ENCODE measurements at regions not wholly inside any gene's neighbourhood (a gene's known extent, or its start where the extent isn't known, plus 50 kb on each side); places are given as distances from the start of the nearest gene placed in this dataset.

GRCh38 chr13:70580825-70581224 lies 472.6 kb upstream of the KLHL1 start:
- DNase-seq (ENCODE audit: low read depth, low spot score) (no peak), FAIRE-seq (no peak)
- H3K9me3 ChIP-seq (ENCODE audit: control insufficient read depth, low read depth, low read length) = no peaks in the 10 kb centered on the region
- dilution Hi-C loops (cut with MboI; ENCODE audit: extremely low pct_ligation_motif_present, low sequenced_read_pairs) = no loop called here
- no peak overlapping the region for H3K9ac ChIP-seq (ENCODE audit: control insufficient read depth, extremely low read depth, insufficient read depth, low read length)
- no peaks in the 10 kb centered on the region for H3K79me2 ChIP-seq (ENCODE audit: control insufficient read depth, insufficient read depth, low read length)
- H3K4me1 ChIP-seq (ENCODE audit: control insufficient read depth, extremely low read depth, insufficient read depth, low read length) = no peaks in the 10 kb centered on the region
- H3K27me3 ChIP-seq (ENCODE audit: control insufficient read depth, extremely low read depth, insufficient read depth, low read length) = no peaks in the 10 kb centered on the region
- H3K4me2 ChIP-seq (ENCODE audit: control insufficient read depth, extremely low read depth, insufficient read depth, low read depth, low read length) = no peak overlapping the region
- no peak overlapping the region for H3K4me3 ChIP-seq (ENCODE audit: control insufficient read depth in 2 of 3, extremely low read depth in 1 of 3, insufficient read depth in 2 of 3, low read depth in 1 of 3, low read length in 3 of 3)
- no peaks in the 10 kb centered on the region for H3K9me1 ChIP-seq (ENCODE audit: control insufficient read depth, extremely low read depth, insufficient read depth, low read length)
- TF ChIP-seq CTCF (optimal IDR thresholded peaks at IDR 0.05 in 1 of 3, IDR thresholded peaks at IDR 0.05 in 1 of 3, conservative IDR thresholded peaks at IDR 0.05 in 1 of 3; ENCODE audit: extremely low read depth in 1 of 3, insufficient read depth in 2 of 3, low read length in 3 of 3) (no peak), EZH2 (IDR thresholded peaks at IDR 0.05; ENCODE audit: low read length) (no peak)
- no peaks in the 10 kb centered on the region for H4K20me1 ChIP-seq (ENCODE audit: control insufficient read depth, extremely low read depth, insufficient read depth, low read length)
- H3K27ac ChIP-seq (ENCODE audit: control insufficient read depth, insufficient read depth, low read length) = no peak overlapping the region
- H3K36me3 ChIP-seq (ENCODE audit: control insufficient read depth in 2 of 2, extremely low read depth in 1 of 2, insufficient read depth in 2 of 2, low read length in 2 of 2) = no peaks in the 10 kb centered on the region
- H2AFZ ChIP-seq (ENCODE audit: control insufficient read depth, low read length) = no peak overlapping the region

- Histone ChIP-seq H4K20me1 (ENCODE audit: control insufficient read depth, extremely low read depth, insufficient read depth, low read length) (no peaks in the 10 kb centered on the region), H3K27me3 (ENCODE audit: control insufficient read depth, extremely low read depth, insufficient read depth, low read length) (no peaks in the 10 kb centered on the region), H3K36me3 (ENCODE audit: control insufficient read depth in 2 of 2, extremely low read depth in 1 of 2, insufficient read depth in 2 of 2, low read length in 2 of 2) (no peaks in the 10 kb centered on the region), H3K4me2 (ENCODE audit: control insufficient read depth, extremely low read depth, insufficient read depth, low read depth, low read length) (no peak overlapping the region), H3K4me3 (ENCODE audit: control insufficient read depth in 2 of 3, extremely low read depth in 1 of 3, insufficient read depth in 2 of 3, low read depth in 1 of 3, low read length in 3 of 3) (no peak overlapping the region), H3K4me1 (ENCODE audit: control insufficient read depth, extremely low read depth, insufficient read depth, low read length) (no peaks in the 10 kb centered on the region), H3K9me1 (ENCODE audit: control insufficient read depth, extremely low read depth, insufficient read depth, low read length) (no peaks in the 10 kb centered on the region), H3K79me2 (ENCODE audit: control insufficient read depth, insufficient read depth, low read length) (no peaks in the 10 kb centered on the region), H2AFZ (ENCODE audit: control insufficient read depth, low read length) (no peak overlapping the region), H3K9ac (ENCODE audit: control insufficient read depth, extremely low read depth, insufficient read depth, low read length) (no peak overlapping the region), H3K9me3 (ENCODE audit: control insufficient read depth, low read depth, low read length) (no peaks in the 10 kb centered on the region), H3K27ac (ENCODE audit: control insufficient read depth, insufficient read depth, low read length) (no peak overlapping the region)
- FAIRE-seq (no peak), DNase-seq (ENCODE audit: low read depth, low spot score) (no peak)
- dilution Hi-C loops (cut with MboI; ENCODE audit: extremely low pct_ligation_motif_present, low sequenced_read_pairs) = no loop called here
- TF ChIP-seq CTCF (optimal IDR thresholded peaks at IDR 0.05 in 1 of 3, IDR thresholded peaks at IDR 0.05 in 1 of 3, conservative IDR thresholded peaks at IDR 0.05 in 1 of 3; ENCODE audit: extremely low read depth in 1 of 3, insufficient read depth in 2 of 3, low read length in 3 of 3) = no peak
- no peak for TF ChIP-seq EZH2 (IDR thresholded peaks at IDR 0.05; ENCODE audit: low read length)
Measured at GRCh38 chr13:70579941-70580340, 471.7 kb upstream of the KLHL1 start.
